Gastrocnemius medialis (tissue), 4 donors: ENCODE measurements at regions not wholly inside any gene's neighbourhood (a gene's known extent, or its start where the extent isn't known, plus 50 kb on each side); places are given as distances from the start of the nearest gene placed in this dataset.

Source experiments
- POLR2A ChIP-seq, 2 donors: fragments of 450-650 bp; IDR thresholded peaks; one replicate each; pipeline ENCODE4 v1.6.1; 2017; ENCODE audit warnings: antibody characterized with exemption in 2 of 2, mild to moderate bottlenecking in 2 of 2, moderate library complexity in 2 of 2
- TF ChIP-seq, protein P1 (sequence below), 5 experiments: fragments of 450-650 bp in 3 of 5; fragments of 200-600 bp in 2 of 5; sonication (generic) in 2 of 5; IDR thresholded peaks in 4 of 5; conservative IDR thresholded peaks in 1 of 5; 1 replicate in 4 of 5; 2 replicates in 1 of 5; pipeline ENCODE4 v1.5.1; 2016 to 2019; ENCODE audit warnings: antibody characterized with exemption in 5 of 5, mild to moderate bottlenecking in 3 of 5, moderate library complexity in 3 of 5

DNA sequence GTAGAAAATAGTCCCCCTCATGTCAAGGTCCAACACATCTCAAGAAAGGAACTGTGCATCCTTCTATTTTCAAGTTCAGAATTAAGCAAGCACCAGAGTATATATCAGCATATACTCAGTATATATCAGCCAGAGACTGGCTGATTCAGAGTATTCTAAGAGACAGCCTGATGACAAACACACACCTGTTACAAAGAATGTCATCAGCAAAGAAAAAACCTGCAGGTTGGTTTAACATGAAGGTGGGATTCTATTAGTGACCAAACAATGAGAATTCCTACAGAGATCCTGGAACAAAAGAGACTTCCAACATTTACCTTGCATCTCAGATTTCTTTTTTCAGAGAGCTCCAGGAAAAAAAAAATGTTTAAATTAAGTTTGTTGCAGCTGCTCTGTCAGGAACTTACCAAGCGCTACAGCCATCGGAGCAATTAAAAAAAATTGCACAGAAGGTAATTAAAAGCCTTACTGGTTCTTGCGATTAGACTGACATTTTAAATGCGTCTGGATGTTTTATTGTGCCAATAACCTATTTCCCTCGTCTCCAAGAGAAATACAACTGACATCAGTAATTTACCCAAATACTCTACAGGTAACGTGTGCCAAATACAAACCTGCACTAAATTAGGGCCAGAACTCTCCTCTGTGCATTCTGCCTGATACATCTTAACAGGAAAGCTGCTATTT, 218.1 kb downstream of the HNMT start:
- TF ChIP-seq, protein P1, sequence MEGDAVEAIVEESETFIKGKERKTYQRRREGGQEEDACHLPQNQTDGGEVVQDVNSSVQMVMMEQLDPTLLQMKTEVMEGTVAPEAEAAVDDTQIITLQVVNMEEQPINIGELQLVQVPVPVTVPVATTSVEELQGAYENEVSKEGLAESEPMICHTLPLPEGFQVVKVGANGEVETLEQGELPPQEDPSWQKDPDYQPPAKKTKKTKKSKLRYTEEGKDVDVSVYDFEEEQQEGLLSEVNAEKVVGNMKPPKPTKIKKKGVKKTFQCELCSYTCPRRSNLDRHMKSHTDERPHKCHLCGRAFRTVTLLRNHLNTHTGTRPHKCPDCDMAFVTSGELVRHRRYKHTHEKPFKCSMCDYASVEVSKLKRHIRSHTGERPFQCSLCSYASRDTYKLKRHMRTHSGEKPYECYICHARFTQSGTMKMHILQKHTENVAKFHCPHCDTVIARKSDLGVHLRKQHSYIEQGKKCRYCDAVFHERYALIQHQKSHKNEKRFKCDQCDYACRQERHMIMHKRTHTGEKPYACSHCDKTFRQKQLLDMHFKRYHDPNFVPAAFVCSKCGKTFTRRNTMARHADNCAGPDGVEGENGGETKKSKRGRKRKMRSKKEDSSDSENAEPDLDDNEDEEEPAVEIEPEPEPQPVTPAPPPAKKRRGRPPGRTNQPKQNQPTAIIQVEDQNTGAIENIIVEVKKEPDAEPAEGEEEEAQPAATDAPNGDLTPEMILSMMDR (IDR thresholded peaks at IDR 0.05 in 4 of 5, conservative IDR thresholded peaks at IDR 0.05 in 1 of 5): no peak
- no peak for TF ChIP-seq POLR2A (IDR thresholded peaks at IDR 0.05)
